Heart left ventricle (tissue), 13 donors: ENCODE measurements at regions not wholly inside any gene's neighbourhood (a gene's known extent, or its start where the extent isn't known, plus 50 kb on each side); places are given as distances from the start of the nearest gene placed in this dataset.

Experiments
- CTCF ChIP-seq, 12 donors: fragments of 200-600 bp; sonication (generic) in 4 of 12; IDR thresholded peaks; one replicate each; pipeline versions ENCODE4 v1.5.0 to v1.8.0; 2018 to 2022; ENCODE audit warnings: antibody characterized with exemption in 12 of 12, mild to moderate bottlenecking in 5 of 12
- POLR2A ChIP-seq, 2 donors: fragments of 450-650 bp; IDR thresholded peaks; one replicate each; pipeline ENCODE4 v1.6.1; 2017; ENCODE audit warnings: antibody characterized with exemption in 2 of 2, mild to moderate bottlenecking in 2 of 2, moderate library complexity in 2 of 2
- donor health status: ischemic (EF 13 %, LVEDD 7.1; RV severe dilation, severe dysfunction).
- donor health status: DM: no; HTN: yes; CAD: no.
- donor health status: DM: no; HTN: no; CAD: no.
- donor health status: ischemic (EF 25% LVEDD 6.9; RV normal size, moderate dysfunction).
- donor health status: ischemic (EF 25% LVEDD 5.7; RV mildly dilated, moderate dysfunction).
- donor health status: ischemic (EF 35%, LVEDD 5.7; RV mildly dilated, moderate dysfunction).
- donor health status: nonischemic (EF 11% LVEDD 7.7; RV severe dilation, severe dysfunction).
- donor health status: DM: yes; HTN: yes; CAD: no.
- donor health status: PGD.
- donor health status: ischemic (EF 29% LVEDD 5.4; RV normal size, mild dysfunction).
- donor health status: nonischemic (EF 23%, LVEDD 6.1; RV moderate dilation, normal function).

GRCh38 chr15:69602921-69603320, 150.3 kb downstream of the RPLP1 start:
- no peak for TF ChIP-seq POLR2A (IDR thresholded peaks at IDR 0.05)
- TF ChIP-seq CTCF (IDR thresholded peaks at IDR 0.05): no peak
